ENCODE measurements at regions not wholly inside any gene's neighbourhood (a gene's known extent, or its start where the extent isn't known, plus 50 kb on each side); places are given as distances from the start of the nearest gene placed in this dataset.
"Not testable (repeated sequence)": the region's sequence is repeated elsewhere in the genome, so short reads cannot be mapped to it uniquely, and the experiment has no call there.

GRCh38 chr5:97234380-97234779, 51.3 kb upstream of the RIOK2 start:
- not testable (repeated sequence) for DNase-seq (ENCODE audit: low spot score)

GRCh38 chr5:97242341-97242740, 59.3 kb upstream of the RIOK2 start:
- DNase-seq (ENCODE audit: low spot score), result no peak

GRCh38 chr5:97243353-97243752, 60.3 kb upstream of the RIOK2 start:
- DNase-seq (ENCODE audit: low spot score), result no peak

- DNase-seq (ENCODE audit: low spot score), result no peak
Observed at GRCh38 chr5:97245386-97245785, 62.3 kb upstream of the RIOK2 start.

- DNase-seq (ENCODE audit: low spot score), result no peak
Observed at GRCh38 chr5:97250113-97250512, 67.1 kb upstream of the RIOK2 start.

- DNase-seq (ENCODE audit: low spot score), result no peak
Observed at GRCh38 chr5:97266076-97266475, 83.0 kb upstream of the RIOK2 start.

GRCh38 chr5:97266576-97266975, 83.5 kb upstream of the RIOK2 start:
- DNase-seq (ENCODE audit: low spot score), result no peak

- DNase-seq (ENCODE audit: low spot score), result no peak
Observed at GRCh38 chr5:97267767-97268166, 84.7 kb upstream of the RIOK2 start.

- DNase-seq (ENCODE audit: low spot score), result no peak
Observed at GRCh38 chr5:97276474-97277120, 93.5 kb upstream of the RIOK2 start.

GRCh38 chr5:97281257-97281656, 98.2 kb upstream of the RIOK2 start:
- no peak for DNase-seq (ENCODE audit: low spot score)

GRCh38 chr5:97297063-97297703, 114.1 kb upstream of the RIOK2 start:
- no peak for DNase-seq (ENCODE audit: low spot score)

- DNase-seq (ENCODE audit: low spot score), result no peak
Observed at GRCh38 chr5:97297704-97298091, 114.7 kb upstream of the RIOK2 start.

- not testable (repeated sequence) for DNase-seq (ENCODE audit: low spot score)
Observed at GRCh38 chr5:97301181-97301580, 118.1 kb upstream of the RIOK2 start.

- DNase-seq (ENCODE audit: low spot score), result no peak
Observed at GRCh38 chr5:97338729-97339128, 155.7 kb upstream of the RIOK2 start.

- no peak for DNase-seq (ENCODE audit: low spot score)
Observed at GRCh38 chr5:97355775-97356174, 172.7 kb upstream of the RIOK2 start.

GRCh38 chr5:97363577-97363976, 180.5 kb upstream of the RIOK2 start:
- no peak for DNase-seq (ENCODE audit: low spot score)

GRCh38 chr5:97364731-97365130, 181.7 kb upstream of the RIOK2 start:
- no peak for DNase-seq (ENCODE audit: low spot score)

GRCh38 chr5:97365163-97365845, 182.3 kb upstream of the RIOK2 start:
- DNase-seq (ENCODE audit: low spot score), result no peak

GRCh38 chr5:97365918-97366317, 182.9 kb upstream of the RIOK2 start:
- DNase-seq (ENCODE audit: low spot score), result no peak

GRCh38 chr5:97375959-97376358, 192.9 kb upstream of the RIOK2 start:
- DNase-seq (ENCODE audit: low spot score), result no peak

- DNase-seq (ENCODE audit: low spot score), result no peak
Observed at GRCh38 chr5:97377582-97377981, 194.5 kb upstream of the RIOK2 start.

- DNase-seq (ENCODE audit: low spot score), result no peak
Observed at GRCh38 chr5:97383996-97384395, 200.9 kb upstream of the RIOK2 start.

GRCh38 chr5:97388794-97389193, 205.7 kb upstream of the RIOK2 start:
- no peak for DNase-seq (ENCODE audit: low spot score)

- DNase-seq (ENCODE audit: low spot score), result no peak
Observed at GRCh38 chr5:97400537-97400936, 217.5 kb upstream of the RIOK2 start.
